ENCODE measurements at regions not wholly inside any gene's neighbourhood (a gene's known extent, or its start where the extent isn't known, plus 50 kb on each side); places are given as distances from the start of the nearest gene placed in this dataset.

DNA sequence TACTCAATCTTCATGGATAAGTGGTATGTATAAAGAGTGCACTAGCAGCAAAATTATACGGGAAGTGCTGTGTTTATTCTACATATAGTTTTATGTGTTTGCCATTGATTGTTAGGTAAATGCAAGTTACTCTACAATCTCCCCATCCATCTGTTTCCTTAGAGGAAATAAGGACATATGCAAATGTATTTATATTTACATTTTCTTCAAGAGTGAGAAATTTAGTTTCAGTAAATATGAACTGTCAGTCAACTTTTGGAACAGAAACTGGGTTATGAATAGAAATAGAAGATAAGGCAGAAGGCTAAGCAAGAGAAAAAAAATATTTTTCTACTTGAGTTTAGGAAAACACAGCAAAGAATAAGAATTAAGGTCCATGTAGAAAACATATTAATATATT is 176.1 kb upstream of the KLHL1 start:
- no peaks in the 10 kb centered on the region for H3K27me3 ChIP-seq (ENCODE audit: control insufficient read depth in 2 of 2, insufficient read depth in 2 of 2, low read length in 2 of 2)
- Mint-ChIP-seq H3K27me3 (no peaks in the 10 kb centered on the region), H3K4me1 (no peaks in the 10 kb centered on the region), H3K4me3 (no peak overlapping the region), H3K9me3 (peaks cover 0 to 18% (median 9%) of the 10 kb centered on the region in 11 donors), H3K27ac (no peak overlapping the region), H3K36me3 (no peaks in the 10 kb centered on the region)
- POLR2A ChIA-PET: no interaction called here
- H3K4me1 ChIP-seq (ENCODE audit: control insufficient read depth in 2 of 2, insufficient read depth in 2 of 2, low read length in 2 of 2): no peaks in the 10 kb centered on the region
- H3K27ac ChIP-seq (ENCODE audit: low read depth, low read length): no peak overlapping the region
- ATAC-seq (no peak), DNase-seq (no peak)
- CTCF ChIA-PET: no interaction called here
- H3K9me3 ChIP-seq (ENCODE audit: control insufficient read depth in 2 of 3, low read length in 3 of 3): no peaks in the 10 kb centered on the region
- no peaks in the 10 kb centered on the region for H3K36me3 ChIP-seq (ENCODE audit: control insufficient read depth in 2 of 3, insufficient read depth in 3 of 3, low read length in 3 of 3)
- intact Hi-C loops (cut with micrococcal nuclease): no loop called here
- H3K4me3 ChIP-seq (ENCODE audit: low read length): no peak overlapping the region

DNA sequence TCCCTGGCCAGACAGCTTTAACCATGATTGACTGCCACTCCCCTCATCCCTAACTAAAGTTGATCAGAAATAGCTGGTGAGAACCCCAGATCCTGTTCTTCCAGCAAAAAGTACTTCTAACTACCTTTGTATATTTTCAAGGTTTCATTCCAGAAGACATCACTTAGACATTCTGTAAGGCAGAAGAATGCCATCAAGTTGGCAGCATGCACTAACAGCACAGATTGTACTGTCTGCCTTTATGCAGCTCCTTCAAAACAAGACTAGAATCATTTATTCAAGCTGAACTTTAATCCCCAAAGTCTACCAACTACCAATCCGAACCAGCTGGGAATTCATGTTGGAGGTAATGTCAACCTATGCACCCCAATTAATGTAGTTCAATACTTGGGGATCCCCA is 167.6 kb upstream of the KLHL1 start:
- CTCF ChIA-PET: no interaction called here
- Histone ChIP-seq H3K4me1 (ENCODE audit: control insufficient read depth in 2 of 2, insufficient read depth in 2 of 2, low read length in 2 of 2) (no peaks in the 10 kb centered on the region), H3K36me3 (ENCODE audit: control insufficient read depth in 2 of 3, insufficient read depth in 3 of 3, low read length in 3 of 3) (no peaks in the 10 kb centered on the region), H3K4me3 (ENCODE audit: low read length) (no peak overlapping the region), H3K27me3 (ENCODE audit: control insufficient read depth in 2 of 2, insufficient read depth in 2 of 2, low read length in 2 of 2) (no peaks in the 10 kb centered on the region), H3K27ac (ENCODE audit: low read depth, low read length) (no peak overlapping the region), H3K9me3 (ENCODE audit: control insufficient read depth in 2 of 3, low read length in 3 of 3) (no peaks in the 10 kb centered on the region)
- POLR2A ChIA-PET: no interaction called here
- H3K27ac Mint-ChIP-seq: no peak overlapping the region
- no peaks in the 10 kb centered on the region for H3K4me1 Mint-ChIP-seq
- no peak for DNase-seq
- no peak overlapping the region for H3K4me3 Mint-ChIP-seq
- H3K27me3 Mint-ChIP-seq: no peaks in the 10 kb centered on the region
- no peak for ATAC-seq
- intact Hi-C loops (cut with micrococcal nuclease): no loop called here
- H3K36me3 Mint-ChIP-seq: no peaks in the 10 kb centered on the region
- peaks cover 0 to 26% (median 2%) of the 10 kb centered on the region in 11 donors for H3K9me3 Mint-ChIP-seq

- Histone ChIP-seq H3K27me3 (ENCODE audit: control insufficient read depth in 2 of 2, insufficient read depth in 2 of 2, low read length in 2 of 2) (no peaks in the 10 kb centered on the region), H3K36me3 (ENCODE audit: control insufficient read depth in 2 of 3, insufficient read depth in 3 of 3, low read length in 3 of 3) (no peaks in the 10 kb centered on the region), H3K9me3 (ENCODE audit: control insufficient read depth in 2 of 3, low read length in 3 of 3) (no peaks in the 10 kb centered on the region), H3K27ac (ENCODE audit: low read depth, low read length) (no peak overlapping the region), H3K4me1 (ENCODE audit: control insufficient read depth in 2 of 2, insufficient read depth in 2 of 2, low read length in 2 of 2) (no peaks in the 10 kb centered on the region), H3K4me3 (ENCODE audit: low read length) (no peak overlapping the region)
- H3K4me3 Mint-ChIP-seq: no peak overlapping the region
- H3K4me1 Mint-ChIP-seq: no peaks in the 10 kb centered on the region
- ATAC-seq: no peak
- H3K27ac Mint-ChIP-seq: no peak overlapping the region
- ChIA-PET POLR2A (no interaction called here), CTCF (no interaction called here)
- intact Hi-C loops (cut with micrococcal nuclease): no loop called here
- no peak for DNase-seq
- no peaks in the 10 kb centered on the region for H3K36me3 Mint-ChIP-seq
- H3K9me3 Mint-ChIP-seq: peaks cover under 1 to 16% (median 5%) of the 10 kb centered on the region in 11 donors
- H3K27me3 Mint-ChIP-seq: no peaks in the 10 kb centered on the region
These were observed 147.2 kb upstream of the KLHL1 start for GRCh38 chr13:70255406-70255991.

- intact Hi-C loops (cut with micrococcal nuclease): no loop called here
- H3K9me3 ChIP-seq (ENCODE audit: control insufficient read depth in 2 of 3, low read length in 3 of 3): peaks cover 0 to 4% (median 0%) of the 10 kb centered on the region in 3 experiments
- no peak overlapping the region for H3K27ac Mint-ChIP-seq
- H3K36me3 Mint-ChIP-seq: no peaks in the 10 kb centered on the region
- no peaks in the 10 kb centered on the region for H3K36me3 ChIP-seq (ENCODE audit: control insufficient read depth in 2 of 3, insufficient read depth in 3 of 3, low read length in 3 of 3)
- peaks cover 4 to 26% (median 9%) of the 10 kb centered on the region in 11 donors for H3K9me3 Mint-ChIP-seq
- no peaks in the 10 kb centered on the region for H3K27me3 ChIP-seq (ENCODE audit: control insufficient read depth in 2 of 2, insufficient read depth in 2 of 2, low read length in 2 of 2)
- DNase-seq (no peak), ATAC-seq (no peak)
- H3K4me1 Mint-ChIP-seq: no peaks in the 10 kb centered on the region
- H3K4me1 ChIP-seq (ENCODE audit: control insufficient read depth in 2 of 2, insufficient read depth in 2 of 2, low read length in 2 of 2): no peaks in the 10 kb centered on the region
- ChIA-PET CTCF (no interaction called here), POLR2A (interaction anchor here (0.6 kb wide), 1 partner anchor 700 kb away, joined by 3 read pairs; no protein-coding TSS in a partner anchor)
- H3K27me3 Mint-ChIP-seq: no peaks in the 10 kb centered on the region
- H3K4me3 ChIP-seq (ENCODE audit: low read length): no peak overlapping the region
- H3K27ac ChIP-seq (ENCODE audit: low read depth, low read length): no peak overlapping the region
- H3K4me3 Mint-ChIP-seq: no peak overlapping the region
These were observed 145.6 kb upstream of the KLHL1 start for GRCh38 chr13:70253834-70254233.

DNA sequence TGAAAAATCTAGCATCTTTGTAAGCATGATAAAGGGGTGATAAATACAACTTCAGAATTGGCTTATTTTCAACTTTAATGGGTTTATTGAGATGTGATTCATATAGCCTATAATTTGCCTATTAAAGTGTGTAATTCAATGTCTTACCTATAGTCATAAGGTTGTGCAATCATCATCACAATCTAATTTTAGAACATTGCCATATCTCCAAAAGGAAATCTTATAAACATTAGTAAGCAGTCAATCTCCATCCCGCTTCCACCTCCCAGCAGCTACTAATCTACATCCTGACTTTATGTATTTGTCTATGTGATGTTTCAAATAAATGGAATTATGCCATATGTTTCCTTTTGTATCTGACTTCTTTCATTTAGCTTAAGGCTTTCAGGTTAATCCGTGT is 145.2 kb upstream of the KLHL1 start:
- peaks cover 4 to 28% (median 9%) of the 10 kb centered on the region in 11 donors for H3K9me3 Mint-ChIP-seq
- ATAC-seq: no peak
- ChIA-PET POLR2A (no interaction called here), CTCF (no interaction called here)
- Histone ChIP-seq H3K4me1 (ENCODE audit: control insufficient read depth in 2 of 2, insufficient read depth in 2 of 2, low read length in 2 of 2) (no peaks in the 10 kb centered on the region), H3K9me3 (ENCODE audit: control insufficient read depth in 2 of 3, low read length in 3 of 3) (peaks cover 0 to 4% (median 0%) of the 10 kb centered on the region in 3 experiments), H3K4me3 (ENCODE audit: low read length) (no peak overlapping the region), H3K27me3 (ENCODE audit: control insufficient read depth in 2 of 2, insufficient read depth in 2 of 2, low read length in 2 of 2) (no peaks in the 10 kb centered on the region), H3K36me3 (ENCODE audit: control insufficient read depth in 2 of 3, insufficient read depth in 3 of 3, low read length in 3 of 3) (no peaks in the 10 kb centered on the region), H3K27ac (ENCODE audit: low read depth, low read length) (no peak overlapping the region)
- no peak overlapping the region for H3K27ac Mint-ChIP-seq
- no peaks in the 10 kb centered on the region for H3K4me1 Mint-ChIP-seq
- H3K36me3 Mint-ChIP-seq: no peaks in the 10 kb centered on the region
- no peak overlapping the region for H3K4me3 Mint-ChIP-seq
- no peaks in the 10 kb centered on the region for H3K27me3 Mint-ChIP-seq
- DNase-seq: no peak
- intact Hi-C loops (cut with micrococcal nuclease): no loop called here

DNA sequence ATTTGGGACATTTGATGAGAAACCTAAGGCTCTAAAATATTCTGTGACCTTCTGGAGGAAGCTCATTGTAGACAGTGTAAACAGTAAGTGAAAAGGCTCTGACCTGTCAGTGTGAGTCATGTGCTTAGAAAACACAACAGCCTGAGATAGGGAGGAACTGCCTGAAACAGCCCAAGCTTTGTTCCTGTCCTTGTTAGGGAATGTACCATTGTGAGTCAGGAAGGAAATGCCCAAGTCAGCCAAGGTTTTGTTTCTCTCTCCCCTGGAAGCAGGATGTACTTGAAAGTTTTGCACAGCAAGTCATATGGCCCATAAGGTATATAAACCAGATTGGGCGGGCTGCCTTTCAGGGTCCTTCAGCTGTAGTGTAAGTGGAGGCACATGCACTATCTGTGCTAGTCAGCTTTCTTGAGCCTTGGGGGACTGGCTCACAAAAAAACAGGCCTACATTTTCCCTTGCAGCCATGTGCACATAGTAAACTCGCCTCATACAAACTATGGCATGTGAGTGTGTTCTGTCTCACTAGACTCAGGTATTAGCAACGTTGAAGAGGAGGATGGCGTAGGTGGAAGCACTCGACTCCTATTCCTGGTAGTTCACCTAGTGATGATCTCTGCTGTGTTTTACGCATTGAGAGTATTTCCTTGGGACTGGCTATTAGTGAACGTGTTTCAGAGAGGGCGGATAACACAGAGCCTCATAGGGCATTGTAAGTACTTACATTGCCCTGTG is 141.2 kb upstream of the KLHL1 start:
- Histone ChIP-seq H3K27ac (ENCODE audit: low read depth, low read length) (no peak overlapping the region), H3K27me3 (ENCODE audit: control insufficient read depth in 2 of 2, insufficient read depth in 2 of 2, low read length in 2 of 2) (no peaks in the 10 kb centered on the region), H3K9me3 (ENCODE audit: control insufficient read depth in 2 of 3, low read length in 3 of 3) (peaks cover 0 to 4% (median 0%) of the 10 kb centered on the region in 3 experiments), H3K4me1 (ENCODE audit: control insufficient read depth in 2 of 2, insufficient read depth in 2 of 2, low read length in 2 of 2) (no peaks in the 10 kb centered on the region), H3K36me3 (ENCODE audit: control insufficient read depth in 2 of 3, insufficient read depth in 3 of 3, low read length in 3 of 3) (no peaks in the 10 kb centered on the region), H3K4me3 (ENCODE audit: low read length) (no peak overlapping the region)
- peaks cover 2 to 31% (median 7%) of the 10 kb centered on the region in 11 donors for H3K9me3 Mint-ChIP-seq
- H3K27me3 Mint-ChIP-seq: no peaks in the 10 kb centered on the region
- H3K36me3 Mint-ChIP-seq: no peaks in the 10 kb centered on the region
- no peak for ATAC-seq
- H3K27ac Mint-ChIP-seq: no peak overlapping the region
- no peak overlapping the region for H3K4me3 Mint-ChIP-seq
- ChIA-PET CTCF (no interaction called here), POLR2A (no interaction called here)
- DNase-seq: no peak
- no peaks in the 10 kb centered on the region for H3K4me1 Mint-ChIP-seq
- intact Hi-C loops (cut with micrococcal nuclease): no loop called here

- peaks cover 0 to 14% (median 4%) of the 10 kb centered on the region in 11 donors for H3K9me3 Mint-ChIP-seq
- no peak for ATAC-seq
- ChIA-PET CTCF (no interaction called here), POLR2A (no interaction called here)
- H3K4me3 Mint-ChIP-seq: no peak overlapping the region
- intact Hi-C loops (cut with micrococcal nuclease): no loop called here
- H3K4me3 ChIP-seq (ENCODE audit: low read length): no peak overlapping the region
- no peaks in the 10 kb centered on the region for H3K9me3 ChIP-seq (ENCODE audit: control insufficient read depth in 2 of 3, low read length in 3 of 3)
- no peaks in the 10 kb centered on the region for H3K4me1 ChIP-seq (ENCODE audit: control insufficient read depth in 2 of 2, insufficient read depth in 2 of 2, low read length in 2 of 2)
- H3K36me3 ChIP-seq (ENCODE audit: control insufficient read depth in 2 of 3, insufficient read depth in 3 of 3, low read length in 3 of 3): no peaks in the 10 kb centered on the region
- H3K27me3 Mint-ChIP-seq: no peaks in the 10 kb centered on the region
- DNase-seq: no peak
- H3K27me3 ChIP-seq (ENCODE audit: control insufficient read depth in 2 of 2, insufficient read depth in 2 of 2, low read length in 2 of 2): no peaks in the 10 kb centered on the region
- no peak overlapping the region for H3K27ac Mint-ChIP-seq
- no peaks in the 10 kb centered on the region for H3K4me1 Mint-ChIP-seq
- H3K36me3 Mint-ChIP-seq: no peaks in the 10 kb centered on the region
- H3K27ac ChIP-seq (ENCODE audit: low read depth, low read length): no peak overlapping the region
These were observed 128.9 kb upstream of the KLHL1 start for GRCh38 chr13:70237131-70237530.

Measured in naive thymus-derived CD4-positive, alpha-beta T cell (primary cell).